B cell (primary cell): ENCODE measurements at regions not wholly inside any gene's neighbourhood (a gene's known extent, or its start where the extent isn't known, plus 50 kb on each side); places are given as distances from the start of the nearest gene placed in this dataset.

Experiments used
- ATAC-seq: fragments of 200-7000 bp; cut with Tn5 transposase; one replicate; pipeline ENCODE4 v1.10.0; 2021; ENCODE audit warnings: low read depth, mild to moderate bottlenecking, moderate number of reproducible peaks, moderate library complexity
- CTCF ChIA-PET: fragments of 350-600 bp; sonication (Branson Sonifier 250); formaldehyde crosslinking; loops from one replicate; lab custom pipeline; 2021; ENCODE audit warnings: antibody characterized with exemption, inconsistent platforms; lab: Charles Lee
- POLR2A ChIA-PET: fragments of 350-600 bp; sonication (Branson Sonifier 250); formaldehyde crosslinking; loops from one replicate; lab custom pipeline; 2021; ENCODE audit warnings: antibody characterized with exemption; lab: Charles Lee
- DNase-seq: peaks from one replicate; pipeline ENCODE4 v3.0.0; 2013
- H2AFZ ChIP-seq: 2 replicates; pipeline ENCODE4 v1.6.1; 2012; ENCODE audit warnings: mild to moderate bottlenecking, low read depth, low read length; ENCODE audit not compliant: insufficient read depth, poor library complexity, severe bottlenecking
- H3K27ac ChIP-seq, 2 donors: 1 replicate in 1 of 2; 2 replicates in 1 of 2; pipeline ENCODE4 v1.5.1; 2012 to 2013; ENCODE audit warnings: low read length in 2 of 2, mild to moderate bottlenecking in 2 of 2, moderate library complexity in 1 of 2
- H3K27me3 ChIP-seq, 4 experiments: fragments of 200-600 bp in 1 of 4; sonication (generic) in 1 of 4; replicated peaks in 1 of 4; 1 replicate in 2 of 4; 2 replicates in 2 of 4; pipeline versions ENCODE4 v1.6.1 to v1.7.0; 2013 to 2016; ENCODE audit warnings: low read length in 3 of 4, mild to moderate bottlenecking in 2 of 4, mixed read lengths in 1 of 4, moderate library complexity in 1 of 4; ENCODE audit not compliant: insufficient read depth in 4 of 4, control insufficient read depth in 3 of 4; ENCODE audit errors: control extremely low read depth in 1 of 4
- H3K36me3 ChIP-seq, 2 experiments: replicated peaks in 1 of 2; 1 replicate in 1 of 2; 2 replicates in 1 of 2; pipeline versions ENCODE4 v1.6.1 to v1.7.1; 2013; ENCODE audit warnings: low read length in 1 of 2; ENCODE audit not compliant: insufficient read depth in 2 of 2, control insufficient read depth in 1 of 2; ENCODE audit errors: control extremely low read depth in 1 of 2, extremely low read depth in 1 of 2
- H3K4me1 ChIP-seq, 2 donors: fragments of 200-600 bp in 1 of 2; sonication (generic) in 1 of 2; 1 replicate in 1 of 2; 2 replicates in 1 of 2; pipeline versions ENCODE4 v1.5.1 to v1.6.1; 2013 to 2017; ENCODE audit warnings: low read length in 2 of 2; ENCODE audit not compliant: control insufficient read depth in 2 of 2, insufficient read depth in 2 of 2
- H3K4me2 ChIP-seq: replicated peaks from 2 replicates; pipeline ENCODE3; 2012; ENCODE audit warnings: mild to moderate bottlenecking, low read depth, low read length; ENCODE audit not compliant: poor library complexity, severe bottlenecking
- H3K4me3 ChIP-seq, 5 experiments: fragments of 200-600 bp in 1 of 5; sonication (generic) in 1 of 5; 1 replicate in 3 of 5; 2 replicates in 2 of 5; pipeline versions ENCODE4 v1.5.1 to v1.7.0; 2011 to 2016; ENCODE audit warnings: low read length in 4 of 5, mild to moderate bottlenecking in 4 of 5, low read depth in 2 of 5, control low read depth in 1 of 5, moderate library complexity in 1 of 5; ENCODE audit not compliant: insufficient read depth in 1 of 5; ENCODE audit errors: control extremely low read depth in 1 of 5, extremely low read depth in 1 of 5
- H3K79me2 ChIP-seq: fragments of 200-600 bp; sonication (generic); one replicate; pipeline ENCODE4 v1.6.0; 2016; ENCODE audit warnings: low read length; ENCODE audit not compliant: control insufficient read depth, insufficient read depth
- H3K9ac ChIP-seq: fragments of 200-600 bp; sonication (generic); 2 replicates; pipeline ENCODE4 v1.6.1; 2017; ENCODE audit warnings: mild to moderate bottlenecking, low read length, moderate library complexity
- H3K9me3 ChIP-seq, 3 donors: one replicate each; pipeline versions ENCODE4 v1.6.1 to v1.7.1; 2013; ENCODE audit warnings: low read length in 2 of 3; ENCODE audit not compliant: control insufficient read depth in 2 of 3, insufficient read depth in 1 of 3; ENCODE audit errors: control extremely low read depth in 1 of 3
- H4K20me1 ChIP-seq: 2 replicates; pipeline ENCODE4 v1.6.0; 2012; ENCODE audit warnings: mild to moderate bottlenecking, low read length; ENCODE audit not compliant: insufficient read depth, control insufficient read depth, poor library complexity, severe bottlenecking
- H3K27ac Mint-ChIP-seq: one replicate; pipeline ENCODE4 v1.8.0; 2021; ENCODE audit warnings: mixed read lengths
- H3K27me3 Mint-ChIP-seq: one replicate; pipeline ENCODE4 v1.8.0; 2021; ENCODE audit warnings: mixed read lengths
- H3K4me1 Mint-ChIP-seq: one replicate; pipeline ENCODE4 v1.8.0; 2021; ENCODE audit warnings: mixed read lengths
- H3K4me3 Mint-ChIP-seq: one replicate; pipeline ENCODE4 v1.8.0; 2021; ENCODE audit warnings: mixed read lengths
- H3K9me3 Mint-ChIP-seq: one replicate; pipeline ENCODE4 v1.8.0; 2022; ENCODE audit warnings: mixed read lengths; ENCODE audit not compliant: insufficient read depth
- CTCF ChIP-seq: fragments of 200-600 bp; IDR thresholded peaks from one replicate; pipeline ENCODE4 v1.8.0; 2022; ENCODE audit warnings: antibody characterized with exemption, mild to moderate bottlenecking
- EZH2 ChIP-seq: IDR thresholded peaks from 2 replicates; pipeline ENCODE4 v1.6.1; 2012; ENCODE audit warnings: borderline replicate concordance, low read depth, mild to moderate bottlenecking, moderate library complexity, low read length; ENCODE audit not compliant: insufficient read depth, poor library complexity, severe bottlenecking
- WGBS: methylation state at CpG from one replicate; pipeline ENCODE4 v1.1.5; 2013; ENCODE audit warnings: missing lambda C conversion rate; ENCODE audit not compliant: insufficient coverage; 5-methylcytosine and 5-hydroxymethylcytosine counted together
- intact Hi-C: fragments of 100-400 bp; cut with micrococcal nuclease; formaldehyde crosslinking; loops from one replicate; pipeline ENCODE4 v1.10.0; 2022

DNA sequence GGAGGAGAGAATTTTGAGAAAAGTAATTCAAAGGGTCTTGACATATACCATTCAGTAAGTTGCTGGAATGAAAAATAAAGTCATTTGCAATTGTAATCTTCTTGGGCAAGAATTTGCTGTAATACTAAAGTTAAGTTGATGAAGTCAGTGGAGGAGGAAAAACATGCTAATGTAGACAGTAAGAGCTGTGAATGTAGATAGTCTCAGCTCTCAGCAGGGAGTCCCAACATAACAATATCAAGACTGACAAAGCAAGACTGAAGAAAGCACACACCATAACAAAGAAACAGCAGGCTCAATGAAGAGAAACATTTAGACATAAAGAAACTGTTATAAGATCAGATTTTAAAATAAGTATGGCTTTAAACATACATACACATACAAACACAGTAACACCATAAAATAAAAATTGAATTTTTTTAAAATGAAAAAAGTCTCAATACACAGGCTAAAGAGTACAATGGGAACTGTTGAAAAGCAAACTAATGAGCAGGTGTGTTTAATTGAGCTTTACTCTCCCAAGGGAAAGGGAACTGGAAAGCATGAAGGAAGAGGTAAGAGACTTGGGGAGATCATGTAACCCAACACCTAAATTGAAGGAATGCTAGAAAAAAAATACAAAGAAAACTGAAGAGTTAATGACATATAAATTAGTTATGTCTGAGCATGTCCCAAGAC lies 336.3 kb upstream of the NCAM2 start:
- Histone ChIP-seq H3K27me3 (no peaks in the 10 kb centered on the region), H2AFZ (no peak overlapping the region), H3K9ac (no peak overlapping the region), H3K36me3 (no peaks in the 10 kb centered on the region), H3K4me1 (no peaks in the 10 kb centered on the region), H3K27ac (no peak overlapping the region), H3K4me2 (no peak overlapping the region), H3K4me3 (no peak overlapping the region), H3K9me3 (no peaks in the 10 kb centered on the region), H3K79me2 (no peaks in the 10 kb centered on the region), H4K20me1 (no peaks in the 10 kb centered on the region)
- Mint-ChIP-seq H3K4me3 (no peak overlapping the region), H3K27ac (no peak overlapping the region), H3K9me3 (no peaks in the 10 kb centered on the region), H3K4me1 (no peaks in the 10 kb centered on the region), H3K27me3 (no peaks in the 10 kb centered on the region)
- intact Hi-C loops = no loop called here
- DNase-seq (no peak), ATAC-seq (no peak)
- TF ChIP-seq EZH2 (no peak), CTCF (no peak)
- CTCF ChIA-PET = no interaction called here
- POLR2A ChIA-PET = no interaction called here

- Histone ChIP-seq H3K27ac (no peak overlapping the region), H3K4me1 (no peaks in the 10 kb centered on the region), H3K4me2 (no peak overlapping the region), H2AFZ (no peak overlapping the region), H3K4me3 (no peak overlapping the region), H3K9ac (no peak overlapping the region), H3K9me3 (no peaks in the 10 kb centered on the region), H4K20me1 (no peaks in the 10 kb centered on the region), H3K27me3 (no peaks in the 10 kb centered on the region), H3K79me2 (no peaks in the 10 kb centered on the region), H3K36me3 (no peaks in the 10 kb centered on the region)
- CTCF ChIA-PET = no interaction called here
- intact Hi-C loops = no loop called here
- H3K27ac Mint-ChIP-seq = no peak overlapping the region
- H3K9me3 Mint-ChIP-seq = no peaks in the 10 kb centered on the region
- no peaks in the 10 kb centered on the region for H3K27me3 Mint-ChIP-seq
- no peak for ATAC-seq
- 65% methylated on average over 2 of the region's 2 CpGs for WGBS
- no peak for DNase-seq
- TF ChIP-seq CTCF (no peak), EZH2 (no peak)
- POLR2A ChIA-PET = no interaction called here
- H3K4me1 Mint-ChIP-seq = no peaks in the 10 kb centered on the region
- H3K4me3 Mint-ChIP-seq = no peak overlapping the region
Measured at GRCh38 chr21:20662514-20662913, 335.7 kb upstream of the NCAM2 start.
